K562 (cell line): ENCODE measurements at regions not wholly inside any gene's neighbourhood (a gene's known extent, or its start where the extent isn't known, plus 50 kb on each side); places are given as distances from the start of the nearest gene placed in this dataset.

Experiments used
- ATAC-seq: fragments of 200-7000 bp; cut with Tn5 transposase; 3 replicates; pipeline ENCODE4 v1.9.1; 2020; ENCODE audit warnings: moderate library complexity
- BruUV-seq: library from RNA; stranded (reverse); fragments of 400-500 nt; replicated peaks from 2 replicates; lab custom pipeline; 2021; lab: Mats Ljungman, UMichigan
- CTCF ChIA-PET: fragments of 300-600 bp; formaldehyde crosslinking; extraction: SDS; loops from one replicate; lab custom pipeline; 2021; ENCODE audit warnings: low intra/inter-chr PET ratio; lab: Yijun Ruan, JAX
- POLR2A ChIA-PET: fragments of 300-600, 350-650 bp; sonication (Branson Sonifier 250); formaldehyde crosslinking; extraction: SDS; loops from one replicate; lab custom pipeline; 2021; ENCODE audit warnings: antibody characterized with exemption, inconsistent platforms; lab: Yijun Ruan, JAX
- DNase-seq, 4 experiments: peaks; one replicate each; pipeline versions ENCODE4 v3.0.0 to v3.0.0-alpha.2; 2011 to 2018; ENCODE audit warnings: low spot score in 3 of 4, mixed read lengths in 3 of 4; ENCODE audit errors: extremely low read depth in 1 of 4
- FAIRE-seq: peaks from 2 replicates; lab custom pipeline; 2011; peaks lifted over from hg19 to GRCh38; lab: Jason Lieb, UNC
- H2AFZ ChIP-seq: 2 replicates; pipeline ENCODE4 v1.6.0; 2011; ENCODE audit warnings: low read depth, low read length, control low read depth, inconsistent platforms
- H3K27ac ChIP-seq: fragments of 200-600 bp; 3 replicates; pipeline ENCODE4 v1.8.0; 2011; ENCODE audit warnings: low read depth, mild to moderate bottlenecking, control low read depth, inconsistent platforms, low read length, moderate library complexity, mixed read lengths; ENCODE audit errors: extremely low read depth
- H3K27me3 ChIP-seq, 2 experiments: fragments of 300-600 bp in 1 of 2; 2 replicates in 1 of 2; 3 replicates in 1 of 2; pipeline versions ENCODE4 v1.6.0 to v1.8.0; 2011; ENCODE audit warnings: inconsistent platforms in 2 of 2, low read length in 2 of 2, mild to moderate bottlenecking in 1 of 2, mixed read lengths in 1 of 2, moderate library complexity in 1 of 2; ENCODE audit not compliant: control insufficient read depth in 2 of 2, insufficient read depth in 2 of 2
- H3K36me3 ChIP-seq: fragments of 300-600 bp; 3 replicates; pipeline ENCODE4 v1.8.0; 2011; ENCODE audit warnings: mild to moderate bottlenecking, low read length, inconsistent platforms; ENCODE audit not compliant: control insufficient read depth, insufficient read depth
- H3K4me1 ChIP-seq, 2 experiments: fragments of 200-600 bp in 1 of 2; replicated peaks in 1 of 2; 2 replicates in 1 of 2; 3 replicates in 1 of 2; pipeline versions ENCODE4 v1.5.1 to v1.8.0; 2011; ENCODE audit warnings: inconsistent platforms in 2 of 2, low read length in 2 of 2, mild to moderate bottlenecking in 1 of 2, mixed read lengths in 1 of 2, moderate library complexity in 1 of 2; ENCODE audit not compliant: control insufficient read depth in 2 of 2, insufficient read depth in 2 of 2
- H3K4me2 ChIP-seq: 2 replicates; pipeline ENCODE4 v1.6.1; 2011; ENCODE audit warnings: low read length, control low read depth, inconsistent platforms, mixed read lengths; ENCODE audit not compliant: insufficient read depth
- H3K4me3 ChIP-seq: fragments of 200-600 bp; sonication (generic), shearing (Covaris generic); 2 replicates; pipeline ENCODE4 v1.5.1; 2016; ENCODE audit warnings: control low read depth, inconsistent platforms
- H3K79me2 ChIP-seq: fragments of 200-600 bp; 3 replicates; pipeline ENCODE4 v1.8.0; 2011; ENCODE audit warnings: low read length, inconsistent platforms; ENCODE audit not compliant: control insufficient read depth, insufficient read depth
- H3K9ac ChIP-seq, 2 experiments: 2 replicates each; pipeline versions ENCODE4 v1.6.0 to v1.6.1; 2011; ENCODE audit warnings: low read depth in 2 of 2, low read length in 2 of 2, control low read depth in 1 of 2, inconsistent platforms in 1 of 2, mild to moderate bottlenecking in 1 of 2, mixed read lengths in 1 of 2; ENCODE audit not compliant: insufficient read depth in 1 of 2
- H3K9me1 ChIP-seq: one replicate; pipeline ENCODE4 v1.6.0; 2011; ENCODE audit warnings: inconsistent platforms, mild to moderate bottlenecking, low read length, moderate library complexity; ENCODE audit not compliant: control insufficient read depth, insufficient read depth
- H3K9me3 ChIP-seq: replicated peaks from 2 replicates; pipeline ENCODE4 v1.5.1; 2011; ENCODE audit warnings: low read depth, low read length, inconsistent platforms; ENCODE audit not compliant: control insufficient read depth, insufficient read depth
- H4K20me1 ChIP-seq: replicated peaks from 2 replicates; pipeline ENCODE4 v1.6.1; 2011; ENCODE audit warnings: low read length, inconsistent platforms, mixed read lengths; ENCODE audit not compliant: control insufficient read depth, insufficient read depth
- HCFC1 ChIP-seq: IDR thresholded peaks from 2 replicates; pipeline ENCODE4 v1.6.1; 2012; ENCODE audit warnings: low read depth, low read length, improper control_type of control experiment
- KLF13 ChIP-seq: fragments of 450-650 bp; IDR thresholded peaks from 2 replicates; pipeline ENCODE4 v1.6.1; 2016; ENCODE audit warnings: missing genetic modification characterization, low read depth, mild to moderate bottlenecking, missing compliant biosample characterization, moderate library complexity, borderline replicate concordance
- SMAD3 ChIP-seq: fragments of 450-650 bp; formaldehyde crosslinking; conservative IDR thresholded peaks from 2 replicates; pipeline ENCODE4 v1.4.0; 2020; ENCODE audit warnings: mild to moderate bottlenecking
- ZBTB1 ChIP-seq: sonication (generic); formaldehyde crosslinking; IDR thresholded peaks from 2 replicates; pipeline ENCODE4 v1.8.1; 2023; ENCODE audit warnings: missing genetic modification reagents, low read depth, mild to moderate bottlenecking, borderline replicate concordance
- WGBS: fragments of 100-300 bp; shearing (Covaris generic); methylation state at CpG from one replicate; pipeline ENCODE4 v1.1.6; 2016; ENCODE audit warnings: low coverage, mixed read lengths; ENCODE audit not compliant: insufficient coverage; ENCODE audit errors: missing lambda C conversion rate; 5-methylcytosine and 5-hydroxymethylcytosine counted together
- in situ Hi-C: fragments of 300-500 bp; cut with MboI; formaldehyde crosslinking; loops from 4 replicates; pipeline ENCODE4 v1.15.0; 2018; ENCODE audit warnings: inconsistent platforms, mixed read lengths
- intact Hi-C: fragments of 100-400 bp; cut with micrococcal nuclease; formaldehyde crosslinking; loops from 2 replicates; pipeline ENCODE4 v1.14.2; 2022

GRCh38 chr2:226251661-226252060 is 548.0 kb downstream of the IRS1 start:
- DNase-seq (no peak), FAIRE-seq (no peak), ATAC-seq (no peak)
- Histone ChIP-seq H3K9ac (no peak overlapping the region), H3K9me1 (no peaks in the 10 kb centered on the region), H3K9me3 (no peaks in the 10 kb centered on the region), H3K36me3 (no peaks in the 10 kb centered on the region), H3K27ac (no peak overlapping the region), H3K27me3 (no peaks in the 10 kb centered on the region), H3K79me2 (no peaks in the 10 kb centered on the region), H3K4me2 (no peak overlapping the region), H3K4me1 (no peaks in the 10 kb centered on the region), H3K4me3 (no peak overlapping the region), H2AFZ (no peak overlapping the region), H4K20me1 (no peaks in the 10 kb centered on the region)
- CTCF ChIA-PET: no interaction called here
- intact Hi-C loops: no loop called here
- POLR2A ChIA-PET: no interaction called here
- 0% methylated on average over 2 of the region's 2 CpGs for WGBS
- TF ChIP-seq SMAD3 (CRISPR knock-in tag): no peak
- in situ Hi-C loops: no loop called here
- no TSS peak for BruUV-seq

GRCh38 chr2:226247289-226248275 is 552.0 kb downstream of the IRS1 start:
- BruUV-seq: no TSS peak
- Histone ChIP-seq H3K9me3 (no peaks in the 10 kb centered on the region), H3K36me3 (no peaks in the 10 kb centered on the region), H3K4me1 (no peaks in the 10 kb centered on the region), H2AFZ (no peak overlapping the region), H3K4me3 (no peak overlapping the region), H3K9me1 (no peaks in the 10 kb centered on the region), H3K27me3 (no peaks in the 10 kb centered on the region), H3K79me2 (no peaks in the 10 kb centered on the region), H4K20me1 (no peaks in the 10 kb centered on the region), H3K27ac (no peak overlapping the region), H3K9ac (no peak overlapping the region), H3K4me2 (no peak overlapping the region)
- DNase-seq (no peak), FAIRE-seq (no peak), ATAC-seq (no peak)
- WGBS: 0% methylated on average over 3 of the region's 3 CpGs
- POLR2A ChIA-PET: no interaction called here
- TF ChIP-seq HCFC1 (no peak), KLF13 (tag) (no peak), ZBTB1 (CRISPR knock-in tag) (no peak)
- in situ Hi-C loops: no loop called here
- CTCF ChIA-PET: no interaction called here
- intact Hi-C loops: no loop called here
